HG03342 (cell line): ENCODE measurements at regions not wholly inside any gene's neighbourhood (a gene's known extent, or its start where the extent isn't known, plus 50 kb on each side); places are given as distances from the start of the nearest gene placed in this dataset.

Experiments used
- ATAC-seq: cut with Tn5 transposase; IDR thresholded peaks from one replicate; pipeline ENCODE4 v1.9.1; 2021; ENCODE audit warnings: mild to moderate bottlenecking, moderate library complexity; ENCODE audit not compliant: unreplicated experiment

DNA sequence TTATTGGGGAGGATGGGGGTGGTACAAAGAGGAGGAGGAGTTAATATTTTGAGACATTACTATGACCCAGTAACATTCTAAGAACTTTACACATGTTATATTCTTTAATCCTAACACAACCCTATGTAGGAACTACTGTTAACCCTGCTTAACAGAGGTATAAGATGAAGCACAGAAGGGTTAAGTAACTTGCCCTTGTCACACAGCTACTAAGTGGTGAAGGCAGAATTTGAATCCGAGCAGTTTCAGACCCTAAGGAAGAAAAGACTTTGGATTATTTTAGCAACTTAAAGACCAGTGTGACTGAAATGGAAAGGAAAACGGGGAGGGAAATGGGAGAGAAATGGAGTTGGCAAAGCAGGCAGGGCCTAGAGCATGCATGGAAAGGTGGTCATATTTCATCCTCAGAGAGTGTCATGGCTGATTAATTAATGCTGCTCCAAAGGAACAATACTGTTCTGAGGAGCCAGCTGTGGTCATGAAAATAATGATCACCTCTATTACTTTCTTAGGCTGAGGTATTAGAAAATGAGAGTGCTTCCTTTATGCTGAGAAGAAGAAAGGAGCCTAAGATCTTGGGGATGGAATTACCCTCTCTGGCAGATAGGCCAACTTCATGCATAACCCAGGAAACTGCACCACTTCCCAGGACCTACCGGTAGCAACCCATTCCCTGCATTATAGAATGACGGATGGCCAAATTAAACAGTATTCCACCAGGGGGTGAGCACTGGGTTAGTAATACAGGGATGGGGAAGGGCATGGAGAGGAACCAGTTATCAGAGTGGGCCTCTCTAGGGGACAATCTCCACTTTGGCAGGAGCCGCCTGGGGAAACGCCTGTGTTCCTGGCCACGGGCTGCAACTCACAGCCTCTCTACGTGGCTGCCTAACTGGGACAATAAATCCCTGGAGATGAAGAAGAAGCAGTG is 50.1 kb upstream of the TNFAIP3 start:
- ATAC-seq, result no peak
